COLO829 (cell line): ENCODE measurements at regions not wholly inside any gene's neighbourhood (a gene's known extent, or its start where the extent isn't known, plus 50 kb on each side); places are given as distances from the start of the nearest gene placed in this dataset.
"Not testable (repeated sequence)": the region's sequence is repeated elsewhere in the genome, so short reads cannot be mapped to it uniquely, and the experiment has no call there.

ENCODE experiments used
- DNase-seq: peaks from one replicate; pipeline ENCODE4 v3.0.0; 2012; ENCODE audit warnings: low spot score

- no peak for DNase-seq
Observed at GRCh38 chr11:96520939-96521338, 131.1 kb downstream of the JRKL start.

- no peak for DNase-seq
Observed at GRCh38 chr11:96523656-96524055, 133.8 kb downstream of the JRKL start.

GRCh38 chr11:96524475-96524874 is 134.7 kb downstream of the JRKL start:
- DNase-seq, result no peak

- DNase-seq, result no peak
Observed at GRCh38 chr11:96530473-96530872, 140.7 kb downstream of the JRKL start.

GRCh38 chr11:96538104-96538503 is 148.3 kb downstream of the JRKL start:
- DNase-seq, result no peak

GRCh38 chr11:96538622-96539021 is 148.8 kb downstream of the JRKL start:
- no peak for DNase-seq

GRCh38 chr11:96540875-96541274 is 151.1 kb downstream of the JRKL start:
- no peak for DNase-seq

- DNase-seq, result no peak
Observed at GRCh38 chr11:96543177-96543576, 153.4 kb downstream of the JRKL start.

- DNase-seq, result not testable (repeated sequence)
Observed at GRCh38 chr11:96545192-96545591, 155.4 kb downstream of the JRKL start.

- DNase-seq, result no peak
Observed at GRCh38 chr11:96551136-96551535, 161.3 kb downstream of the JRKL start.

GRCh38 chr11:96554236-96554820 is 164.5 kb downstream of the JRKL start:
- no peak for DNase-seq

GRCh38 chr11:96555826-96556225 is 166.0 kb downstream of the JRKL start:
- DNase-seq, result not testable (repeated sequence)

GRCh38 chr11:96560727-96561126 is 170.9 kb downstream of the JRKL start:
- DNase-seq, result not testable (repeated sequence)

GRCh38 chr11:96567176-96567575 is 177.4 kb downstream of the JRKL start:
- DNase-seq, result no peak

- DNase-seq, result no peak
Observed at GRCh38 chr11:96567667-96568066, 177.9 kb downstream of the JRKL start.

- DNase-seq, result no peak
Observed at GRCh38 chr11:96576383-96576782, 186.6 kb downstream of the JRKL start.

- no peak for DNase-seq
Observed at GRCh38 chr11:96578379-96578778, 188.6 kb downstream of the JRKL start.

GRCh38 chr11:96579656-96580055 is 189.8 kb downstream of the JRKL start:
- DNase-seq, result no peak

GRCh38 chr11:96580476-96581040 is 190.7 kb downstream of the JRKL start:
- DNase-seq, result no peak

GRCh38 chr11:96585944-96586880 is 196.4 kb downstream of the JRKL start:
- not testable (repeated sequence) for DNase-seq

GRCh38 chr11:96588793-96589192 is 199.0 kb downstream of the JRKL start:
- not testable (repeated sequence) for DNase-seq

- no peak for DNase-seq
Observed at GRCh38 chr11:96595011-96595410, 205.2 kb downstream of the JRKL start.
